ENCODE measurements at regions not wholly inside any gene's neighbourhood (a gene's known extent, or its start where the extent isn't known, plus 50 kb on each side); places are given as distances from the start of the nearest gene placed in this dataset.
"Not testable (repeated sequence)": the region's sequence is repeated elsewhere in the genome, so short reads cannot be mapped to it uniquely, and the experiment has no call there.

- DNase-seq (ENCODE audit: low read depth), result no peak
Observed at GRCh38 chr16:65763640-65764305, 602.7 kb upstream of the CDH5 start.

GRCh38 chr16:65760874-65761273 lies 605.6 kb upstream of the CDH5 start:
- no peak for DNase-seq (ENCODE audit: low read depth)

GRCh38 chr16:65758620-65759019 lies 607.9 kb upstream of the CDH5 start:
- no peak for DNase-seq (ENCODE audit: low read depth)

GRCh38 chr16:65757064-65757463 lies 609.4 kb upstream of the CDH5 start:
- DNase-seq (ENCODE audit: low read depth), result no peak

GRCh38 chr16:65756163-65756562 lies 610.3 kb upstream of the CDH5 start:
- DNase-seq (ENCODE audit: low read depth), result no peak

GRCh38 chr16:65754820-65755691 lies 611.4 kb upstream of the CDH5 start:
- DNase-seq (ENCODE audit: low read depth), result no peak

- no peak for DNase-seq (ENCODE audit: low read depth)
Observed at GRCh38 chr16:65752522-65752844, 614.0 kb upstream of the CDH5 start.

GRCh38 chr16:65751622-65752521 lies 614.6 kb upstream of the CDH5 start:
- DNase-seq (ENCODE audit: low read depth), result no peak

GRCh38 chr16:65749506-65749905 lies 617.0 kb upstream of the CDH5 start:
- DNase-seq (ENCODE audit: low read depth), result no peak

GRCh38 chr16:65746941-65747340 lies 619.5 kb upstream of the CDH5 start:
- no peak for DNase-seq (ENCODE audit: low read depth)

- no peak for DNase-seq (ENCODE audit: low read depth)
Observed at GRCh38 chr16:65745201-65745708, 621.2 kb upstream of the CDH5 start.

GRCh38 chr16:65744401-65744800 lies 622.1 kb upstream of the CDH5 start:
- no peak for DNase-seq (ENCODE audit: low read depth)

GRCh38 chr16:65743558-65743957 lies 621.7 kb upstream of the CDH11 start:
- no peak for DNase-seq (ENCODE audit: low read depth)

- no peak for DNase-seq (ENCODE audit: low read depth)
Observed at GRCh38 chr16:65740711-65741110, 618.8 kb upstream of the CDH11 start.

GRCh38 chr16:65739518-65739917 lies 617.7 kb upstream of the CDH11 start:
- DNase-seq (ENCODE audit: low read depth), result no peak

- DNase-seq (ENCODE audit: low read depth), result no peak
Observed at GRCh38 chr16:65737831-65738230, 616.0 kb upstream of the CDH11 start.

GRCh38 chr16:65735615-65736014 lies 613.8 kb upstream of the CDH11 start:
- DNase-seq (ENCODE audit: low read depth), result not testable (repeated sequence)

GRCh38 chr16:65733721-65734120 lies 611.9 kb upstream of the CDH11 start:
- no peak for DNase-seq (ENCODE audit: low read depth)

- DNase-seq (ENCODE audit: low read depth), result no peak
Observed at GRCh38 chr16:65731833-65732232, 610.0 kb upstream of the CDH11 start.

GRCh38 chr16:65728652-65729051 lies 606.8 kb upstream of the CDH11 start:
- DNase-seq (ENCODE audit: low read depth), result no peak

GRCh38 chr16:65728167-65728566 lies 606.3 kb upstream of the CDH11 start:
- no peak for DNase-seq (ENCODE audit: low read depth)

GRCh38 chr16:65727534-65728137 lies 605.8 kb upstream of the CDH11 start:
- no peak for DNase-seq (ENCODE audit: low read depth)

All from stimulated activated CD4-positive, alpha-beta T cell treated with anti-CD3 and anti-CD28 coated beads, Interleukin-2, amount 100 ng/mL, for 4 hours (primary cell).